Epithelial cell of proximal tubule (primary cell): ENCODE measurements at regions not wholly inside any gene's neighbourhood (a gene's known extent, or its start where the extent isn't known, plus 50 kb on each side); places are given as distances from the start of the nearest gene placed in this dataset.

ENCODE experiments used
- DNase-seq: peaks from one replicate; pipeline ENCODE4 v3.0.0-alpha.2; 2011; ENCODE audit warnings: low read depth
- H3K4me3 ChIP-seq: 2 replicates; pipeline ENCODE4 v1.5.1; 2011; ENCODE audit warnings: low read depth, mild to moderate bottlenecking, low read length
- CTCF ChIP-seq: conservative IDR thresholded peaks from 2 replicates; pipeline ENCODE4 v1.5.1; 2012; ENCODE audit warnings: low read depth, mild to moderate bottlenecking, low read length

- no peak for DNase-seq
- no peak for TF ChIP-seq CTCF
- H3K4me3 ChIP-seq: no peak overlapping the region
Measured at GRCh38 chr11:119891055-119891768, 162.2 kb upstream of the NECTIN1 start.

GRCh38 chr11:119890466-119890865 is 161.5 kb upstream of the NECTIN1 start:
- no peak for DNase-seq
- no peak overlapping the region for H3K4me3 ChIP-seq
- no peak for TF ChIP-seq CTCF

GRCh38 chr11:119889728-119890280 is 160.8 kb upstream of the NECTIN1 start:
- no peak for TF ChIP-seq CTCF
- no peak for DNase-seq
- no peak overlapping the region for H3K4me3 ChIP-seq

GRCh38 chr11:119889111-119889510 is 160.1 kb upstream of the NECTIN1 start:
- no peak for DNase-seq
- no peak overlapping the region for H3K4me3 ChIP-seq
- TF ChIP-seq CTCF: no peak

GRCh38 chr11:119888119-119888518 is 159.1 kb upstream of the NECTIN1 start:
- no peak for TF ChIP-seq CTCF
- no peak for DNase-seq

GRCh38 chr11:119886667-119887230 is 157.7 kb upstream of the NECTIN1 start:
- H3K4me3 ChIP-seq: no peak overlapping the region
- no peak for DNase-seq
- no peak for TF ChIP-seq CTCF

More at GRCh38 chr11:119888119-119888518, 159.1 kb upstream of the NECTIN1 start:
- no peak overlapping the region for H3K4me3 ChIP-seq
